KMS-11 (cell line): ENCODE measurements at regions not wholly inside any gene's neighbourhood (a gene's known extent, or its start where the extent isn't known, plus 50 kb on each side); places are given as distances from the start of the nearest gene placed in this dataset.

Experiments
- H2AFZ ChIP-seq: fragments of 200-600 bp; sonication (generic); 2 replicates; pipeline ENCODE4 v1.6.1; 2016; ENCODE audit warnings: antibody characterized with exemption, mixed run types, low read depth
- H3K27ac ChIP-seq: fragments of 200-600 bp; sonication (generic); 2 replicates; pipeline ENCODE4 v1.6.1; 2016; ENCODE audit warnings: mild to moderate bottlenecking, mixed run types
- H3K27me3 ChIP-seq: fragments of 200-600 bp; sonication (generic); 2 replicates; pipeline ENCODE4 v1.6.1; 2017; ENCODE audit warnings: mild to moderate bottlenecking, low read depth, mixed run types, moderate library complexity; ENCODE audit not compliant: insufficient read depth
- H3K36me3 ChIP-seq: fragments of 200-600 bp; sonication (generic); 2 replicates; pipeline ENCODE4 v1.6.1; 2017; ENCODE audit warnings: mild to moderate bottlenecking, mixed run types; ENCODE audit not compliant: insufficient read depth
- H3K4me1 ChIP-seq: fragments of 200-600 bp; sonication (generic); 2 replicates; pipeline ENCODE4 v1.6.1; 2016; ENCODE audit warnings: mild to moderate bottlenecking, low read depth, mixed run types; ENCODE audit not compliant: poor library complexity, severe bottlenecking
- H3K4me2 ChIP-seq: fragments of 200-600 bp; sonication (generic); 2 replicates; pipeline ENCODE4 v1.7.0; 2016; ENCODE audit warnings: mild to moderate bottlenecking, mixed run types
- H3K4me3 ChIP-seq: fragments of 200-600 bp; sonication (generic); IDR thresholded peaks from 2 replicates; pipeline ENCODE4 v1.6.1; 2017; ENCODE audit warnings: low read depth, low read length, mixed read lengths; ENCODE audit not compliant: insufficient read depth
- H3K79me2 ChIP-seq: fragments of 200-600 bp; sonication (generic); 2 replicates; pipeline ENCODE4 v1.6.1; 2016; ENCODE audit warnings: low read depth, mixed run types; ENCODE audit not compliant: insufficient read depth
- H3K9ac ChIP-seq: fragments of 200-600 bp; sonication (generic); 2 replicates; pipeline ENCODE4 v1.6.1; 2016; ENCODE audit warnings: mild to moderate bottlenecking, mixed run types
- H4K20me1 ChIP-seq: fragments of 200-600 bp; sonication (generic); 2 replicates; pipeline ENCODE4 v1.6.1; 2016; ENCODE audit warnings: mild to moderate bottlenecking, mixed run types; ENCODE audit not compliant: insufficient read depth
- CTCF ChIP-seq: fragments of 200-600 bp; sonication (generic); conservative IDR thresholded peaks from 2 replicates; pipeline ENCODE4 v1.6.1; 2017; ENCODE audit warnings: low read depth, mild to moderate bottlenecking, antibody characterized with exemption, low read length, moderate library complexity, mixed read lengths

GRCh38 chr11:80355251-80355650 is 914.4 kb upstream of the TENM4 start:
- Histone ChIP-seq H3K4me2 (no peak overlapping the region), H2AFZ (no peak overlapping the region), H3K27me3 (no peaks in the 10 kb centered on the region), H3K36me3 (no peaks in the 10 kb centered on the region), H3K79me2 (no peaks in the 10 kb centered on the region), H3K9ac (no peak overlapping the region), H3K4me1 (peaks cover 2% of the 10 kb centered on the region), H3K4me3 (no peak overlapping the region), H3K27ac (no peak overlapping the region), H4K20me1 (no peaks in the 10 kb centered on the region)
- no peak for TF ChIP-seq CTCF

- no peaks in the 10 kb centered on the region for H3K27me3 ChIP-seq
- no peak overlapping the region for H3K9ac ChIP-seq
- H3K4me2 ChIP-seq = no peak overlapping the region
- H2AFZ ChIP-seq = no peak overlapping the region
- H3K27ac ChIP-seq = no peak overlapping the region
- H4K20me1 ChIP-seq = no peaks in the 10 kb centered on the region
- H3K4me3 ChIP-seq = no peak overlapping the region
- H3K4me1 ChIP-seq = peaks cover 24% of the 10 kb centered on the region
- no peaks in the 10 kb centered on the region for H3K36me3 ChIP-seq
- H3K79me2 ChIP-seq = no peaks in the 10 kb centered on the region
- TF ChIP-seq CTCF = no peak
Measured at GRCh38 chr11:80350541-80350940, 909.7 kb upstream of the TENM4 start.

- no peaks in the 10 kb centered on the region for H3K36me3 ChIP-seq
- peak overlapping the region; percentile 59; the same call in 1 of the 2 replicates for H3K4me2 ChIP-seq
- H3K4me3 ChIP-seq = no peak overlapping the region
- H3K27me3 ChIP-seq = no peaks in the 10 kb centered on the region
- no peaks in the 10 kb centered on the region for H4K20me1 ChIP-seq
- no peak overlapping the region for H2AFZ ChIP-seq
- no peak overlapping the region for H3K9ac ChIP-seq
- H3K27ac ChIP-seq = no peak overlapping the region
- H3K79me2 ChIP-seq = no peaks in the 10 kb centered on the region
- TF ChIP-seq CTCF = no peak
- H3K4me1 ChIP-seq = peaks cover 24% of the 10 kb centered on the region
Measured at GRCh38 chr11:80349997-80350396, 909.2 kb upstream of the TENM4 start.

- no peaks in the 10 kb centered on the region for H3K79me2 ChIP-seq
- H3K36me3 ChIP-seq = no peaks in the 10 kb centered on the region
- H3K9ac ChIP-seq = no peak overlapping the region
- no peak overlapping the region for H3K4me3 ChIP-seq
- no peak for TF ChIP-seq CTCF
- no peaks in the 10 kb centered on the region for H3K27me3 ChIP-seq
- H3K27ac ChIP-seq = no peak overlapping the region
- peaks cover 24% of the 10 kb centered on the region for H3K4me1 ChIP-seq
- H2AFZ ChIP-seq = no peak overlapping the region
- no peak overlapping the region for H3K4me2 ChIP-seq
- no peaks in the 10 kb centered on the region for H4K20me1 ChIP-seq
Measured at GRCh38 chr11:80346353-80347059, 905.7 kb upstream of the TENM4 start.
